Smooth muscle cell (in vitro differentiated cells): ENCODE measurements at regions not wholly inside any gene's neighbourhood (a gene's known extent, or its start where the extent isn't known, plus 50 kb on each side); places are given as distances from the start of the nearest gene placed in this dataset.

Experiments
- DNase-seq: peaks from one replicate; lab custom pipeline; 2025; ENCODE audit not compliant: unreplicated experiment; lab: John Stamatoyannopoulos, UW
- H2AFZ ChIP-seq: fragments of 200-600 bp; sonication (generic); 2 replicates; pipeline ENCODE4 v1.6.0; 2016; ENCODE audit warnings: antibody characterized with exemption, low read depth, mild to moderate bottlenecking
- H3F3A ChIP-seq: fragments of 200-600 bp; sonication (generic); 2 replicates; pipeline ENCODE4 v1.6.0; 2017; ENCODE audit warnings: antibody characterized with exemption, low read depth
- H3K27ac ChIP-seq: fragments of 200-600 bp; sonication (generic); 2 replicates; pipeline ENCODE4 v1.5.1; 2016; ENCODE audit warnings: low read depth, mild to moderate bottlenecking
- H3K27me3 ChIP-seq: fragments of 200-600 bp; sonication (generic); 2 replicates; pipeline ENCODE4 v1.6.1; 2016; ENCODE audit warnings: low read depth, mild to moderate bottlenecking
- H3K36me3 ChIP-seq: fragments of 200-600 bp; sonication (generic); 2 replicates; pipeline ENCODE4 v1.5.1; 2016; ENCODE audit warnings: low read depth
- H3K4me1 ChIP-seq: fragments of 200-600 bp; sonication (generic); 2 replicates; pipeline ENCODE4 v1.5.1; 2016; ENCODE audit warnings: low read depth
- H3K4me2 ChIP-seq: fragments of 200-600 bp; sonication (generic); 2 replicates; pipeline ENCODE4 v1.6.0; 2016; ENCODE audit warnings: mild to moderate bottlenecking
- H3K4me3 ChIP-seq: fragments of 200-600 bp; sonication (generic); 2 replicates; pipeline ENCODE4 v1.5.1; 2016; ENCODE audit warnings: mild to moderate bottlenecking
- H3K79me2 ChIP-seq: fragments of 200-600 bp; sonication (generic); 2 replicates; pipeline ENCODE4 v1.6.0; 2016; ENCODE audit warnings: low read depth, mild to moderate bottlenecking
- H3K9ac ChIP-seq: fragments of 200-600 bp; sonication (generic); 2 replicates; pipeline ENCODE4 v1.6.0; 2016; ENCODE audit warnings: low read depth
- H3K9me3 ChIP-seq: fragments of 200-600 bp; sonication (generic); replicated peaks from 2 replicates; pipeline ENCODE4 v1.5.1; 2016; ENCODE audit warnings: low read depth
- H4K20me1 ChIP-seq: fragments of 200-600 bp; sonication (generic); 2 replicates; pipeline ENCODE4 v1.6.0; 2016; ENCODE audit warnings: low read depth
- WGBS: methylation state at CpG from one replicate; pipeline ENCODE4 v1.1.7; 2016; ENCODE audit warnings: low lambda C conversion rate; 5-methylcytosine and 5-hydroxymethylcytosine counted together
- TF ChIP-seq, protein P1 (sequence below): fragments of 200-600 bp; sonication (generic); IDR thresholded peaks from 2 replicates; pipeline ENCODE4 v1.5.1; 2017; ENCODE audit warnings: borderline replicate concordance, mild to moderate bottlenecking, antibody characterized with exemption; ENCODE audit not compliant: insufficient read depth, poor library complexity, severe bottlenecking

DNA sequence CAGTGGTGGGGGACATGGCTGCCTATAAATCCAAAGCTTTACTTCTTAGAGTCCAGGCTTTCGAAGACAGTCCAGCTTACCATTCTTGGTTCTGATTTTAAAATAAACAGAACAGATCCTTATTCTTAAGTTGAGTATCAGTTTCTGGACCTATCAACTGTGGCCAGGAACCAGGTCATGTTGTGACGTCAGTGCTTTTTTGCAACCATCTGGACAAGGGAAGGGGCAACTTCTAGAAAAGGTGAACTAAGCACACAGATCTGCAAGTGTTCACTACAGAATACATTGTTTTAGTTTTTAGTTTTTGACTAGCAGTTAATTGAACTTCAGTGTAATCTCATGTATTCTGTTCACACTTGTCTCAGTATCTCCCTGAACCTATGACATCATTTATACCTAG, 326.0 kb upstream of the MGAT5 start:
- no peaks in the 10 kb centered on the region for H3F3A ChIP-seq
- H2AFZ ChIP-seq, result no peak overlapping the region
- H3K27me3 ChIP-seq, result no peaks in the 10 kb centered on the region
- no peaks in the 10 kb centered on the region for H3K36me3 ChIP-seq
- no peaks in the 10 kb centered on the region for H4K20me1 ChIP-seq
- no peak overlapping the region for H3K4me2 ChIP-seq
- H3K27ac ChIP-seq, result no peak overlapping the region
- no peak overlapping the region for H3K4me3 ChIP-seq
- WGBS, result 92% methylated on average over 2 of the region's 2 CpGs
- no peaks in the 10 kb centered on the region for H3K9me3 ChIP-seq
- no peak for DNase-seq
- no peaks in the 10 kb centered on the region for H3K4me1 ChIP-seq
- no peak overlapping the region for H3K9ac ChIP-seq
- TF ChIP-seq, protein P1, sequence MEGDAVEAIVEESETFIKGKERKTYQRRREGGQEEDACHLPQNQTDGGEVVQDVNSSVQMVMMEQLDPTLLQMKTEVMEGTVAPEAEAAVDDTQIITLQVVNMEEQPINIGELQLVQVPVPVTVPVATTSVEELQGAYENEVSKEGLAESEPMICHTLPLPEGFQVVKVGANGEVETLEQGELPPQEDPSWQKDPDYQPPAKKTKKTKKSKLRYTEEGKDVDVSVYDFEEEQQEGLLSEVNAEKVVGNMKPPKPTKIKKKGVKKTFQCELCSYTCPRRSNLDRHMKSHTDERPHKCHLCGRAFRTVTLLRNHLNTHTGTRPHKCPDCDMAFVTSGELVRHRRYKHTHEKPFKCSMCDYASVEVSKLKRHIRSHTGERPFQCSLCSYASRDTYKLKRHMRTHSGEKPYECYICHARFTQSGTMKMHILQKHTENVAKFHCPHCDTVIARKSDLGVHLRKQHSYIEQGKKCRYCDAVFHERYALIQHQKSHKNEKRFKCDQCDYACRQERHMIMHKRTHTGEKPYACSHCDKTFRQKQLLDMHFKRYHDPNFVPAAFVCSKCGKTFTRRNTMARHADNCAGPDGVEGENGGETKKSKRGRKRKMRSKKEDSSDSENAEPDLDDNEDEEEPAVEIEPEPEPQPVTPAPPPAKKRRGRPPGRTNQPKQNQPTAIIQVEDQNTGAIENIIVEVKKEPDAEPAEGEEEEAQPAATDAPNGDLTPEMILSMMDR, result no peak
- no peaks in the 10 kb centered on the region for H3K79me2 ChIP-seq

DNA sequence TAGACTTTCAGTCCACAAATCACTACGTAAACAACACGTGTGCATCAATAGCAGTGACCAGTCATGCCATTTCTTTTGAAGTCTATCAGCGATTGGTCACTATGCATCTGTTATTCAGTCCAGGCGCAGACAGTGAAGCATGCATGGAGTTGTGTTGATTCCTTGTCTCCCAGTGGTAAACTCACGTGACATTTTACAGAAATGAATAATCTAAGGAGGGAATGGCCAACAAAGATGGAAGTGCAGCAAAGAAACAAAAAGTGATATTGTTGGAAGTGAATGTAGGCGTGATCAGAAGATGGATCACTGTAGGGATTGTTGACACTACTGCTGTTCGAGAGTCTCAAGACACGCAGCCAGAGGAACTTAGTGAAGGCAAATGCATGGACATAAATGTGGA, 317.8 kb upstream of the MGAT5 start:
- TF ChIP-seq, protein P1, result no peak
- Histone ChIP-seq H3F3A (no peaks in the 10 kb centered on the region), H4K20me1 (no peaks in the 10 kb centered on the region), H3K4me2 (no peak overlapping the region), H3K9me3 (no peaks in the 10 kb centered on the region), H3K4me3 (no peak overlapping the region), H2AFZ (no peak overlapping the region), H3K79me2 (no peaks in the 10 kb centered on the region), H3K36me3 (no peaks in the 10 kb centered on the region), H3K27me3 (no peaks in the 10 kb centered on the region), H3K9ac (no peak overlapping the region), H3K27ac (no peak overlapping the region), H3K4me1 (no peaks in the 10 kb centered on the region)
- WGBS, result 78% methylated on average over 8 of the region's 8 CpGs
- DNase-seq, result no peak

DNA sequence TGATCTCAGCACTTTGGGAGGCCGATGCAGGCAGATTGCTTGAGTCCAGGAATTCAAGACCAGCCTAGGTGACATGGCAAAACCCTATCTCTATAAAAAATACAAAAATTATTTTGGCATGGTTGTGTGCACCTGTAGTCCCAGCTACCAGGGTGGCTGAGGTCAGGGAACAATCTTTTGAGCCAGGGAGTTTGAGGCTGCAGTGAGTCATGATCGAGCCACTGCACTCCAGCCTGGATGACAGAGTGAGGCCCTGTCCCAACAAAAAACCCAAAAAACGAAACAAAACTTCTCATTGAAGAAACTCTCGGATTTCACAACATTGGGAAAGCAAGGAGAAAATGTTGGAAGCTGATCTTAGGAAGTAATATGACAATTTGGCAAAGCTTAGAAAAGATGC, 317.3 kb upstream of the MGAT5 start:
- no peak overlapping the region for H3K27ac ChIP-seq
- H3K36me3 ChIP-seq, result no peaks in the 10 kb centered on the region
- H2AFZ ChIP-seq, result no peak overlapping the region
- no peaks in the 10 kb centered on the region for H3K4me1 ChIP-seq
- H3K9me3 ChIP-seq, result no peaks in the 10 kb centered on the region
- no peaks in the 10 kb centered on the region for H3K79me2 ChIP-seq
- H3K4me2 ChIP-seq, result no peak overlapping the region
- H4K20me1 ChIP-seq, result no peaks in the 10 kb centered on the region
- H3K27me3 ChIP-seq, result no peaks in the 10 kb centered on the region
- no peak overlapping the region for H3K9ac ChIP-seq
- 71% methylated on average over 4 of the region's 4 CpGs for WGBS
- H3K4me3 ChIP-seq, result no peak overlapping the region
- no peak for DNase-seq
- TF ChIP-seq, protein P1, result no peak
- H3F3A ChIP-seq, result no peaks in the 10 kb centered on the region

GRCh38 chr2:133937669-133938068, 316.2 kb upstream of the MGAT5 start:
- Histone ChIP-seq H4K20me1 (no peaks in the 10 kb centered on the region), H3K4me1 (no peaks in the 10 kb centered on the region), H3K4me2 (no peak overlapping the region), H3K4me3 (no peak overlapping the region), H3K27ac (no peak overlapping the region), H3K9me3 (no peaks in the 10 kb centered on the region), H3K36me3 (no peaks in the 10 kb centered on the region), H3K79me2 (no peaks in the 10 kb centered on the region), H3K9ac (no peak overlapping the region), H3K27me3 (no peaks in the 10 kb centered on the region), H3F3A (no peaks in the 10 kb centered on the region), H2AFZ (no peak overlapping the region)
- DNase-seq, result no peak
- 61% methylated on average over 7 of the region's 7 CpGs for WGBS
- TF ChIP-seq, protein P1, result no peak
